GM20431 (cell line): ENCODE measurements at regions not wholly inside any gene's neighbourhood (a gene's known extent, or its start where the extent isn't known, plus 50 kb on each side); places are given as distances from the start of the nearest gene placed in this dataset.
"Not testable (repeated sequence)": the region's sequence is repeated elsewhere in the genome, so short reads cannot be mapped to it uniquely, and the experiment has no call there.

Source experiments
- in situ Hi-C: fragments of 300-500 bp; cut with MseI, MboI; formaldehyde crosslinking; loops from one replicate; pipeline ENCODE4 v1.15.0; 2020; ENCODE audit warnings: low sequenced_read_pairs; ENCODE audit not compliant: unreplicated experiment

GRCh38 chr20:48414786-48415185 is 413.0 kb downstream of the PREX1 start:
- in situ Hi-C loops = no loop called here

GRCh38 chr20:48411919-48412522 is 415.8 kb downstream of the PREX1 start:
- in situ Hi-C loops = no loop called here

GRCh38 chr20:48411245-48411644 is 416.6 kb downstream of the PREX1 start:
- in situ Hi-C loops = no loop called here

GRCh38 chr20:48409055-48409615 is 418.7 kb downstream of the PREX1 start:
- in situ Hi-C loops = no loop called here

GRCh38 chr20:48407710-48408109 is 420.1 kb downstream of the PREX1 start:
- in situ Hi-C loops = no loop called here

- in situ Hi-C loops = no loop called here
Measured at GRCh38 chr20:48406912-48407340, 420.9 kb downstream of the PREX1 start.

- in situ Hi-C loops = no loop called here
Measured at GRCh38 chr20:48406498-48406897, 421.3 kb downstream of the PREX1 start.

GRCh38 chr20:48405909-48406308 is 421.9 kb downstream of the PREX1 start:
- in situ Hi-C loops = no loop called here

GRCh38 chr20:48404598-48404997 is 423.2 kb downstream of the PREX1 start:
- in situ Hi-C loops = no loop called here

GRCh38 chr20:48403167-48403761 is 424.5 kb downstream of the PREX1 start:
- in situ Hi-C loops = no loop called here

GRCh38 chr20:48401359-48401758 is 426.4 kb downstream of the PREX1 start:
- in situ Hi-C loops = no loop called here

- in situ Hi-C loops = no loop called here
Measured at GRCh38 chr20:48400009-48400408, 427.8 kb downstream of the PREX1 start.

- in situ Hi-C loops = no loop called here
Measured at GRCh38 chr20:48398506-48399449, 429.0 kb downstream of the PREX1 start.

- in situ Hi-C loops = not testable (repeated sequence)
Measured at GRCh38 chr20:48396981-48397861, 430.6 kb downstream of the PREX1 start.

GRCh38 chr20:48395816-48396546 is 431.8 kb downstream of the PREX1 start:
- in situ Hi-C loops = no loop called here

- in situ Hi-C loops = no loop called here
Measured at GRCh38 chr20:48394415-48395081, 433.3 kb downstream of the PREX1 start.

- in situ Hi-C loops = no loop called here
Measured at GRCh38 chr20:48393737-48394314, 434.0 kb downstream of the PREX1 start.

- in situ Hi-C loops = no loop called here
Measured at GRCh38 chr20:48393311-48393685, 434.5 kb downstream of the PREX1 start.
